ENCODE measurements at regions not wholly inside any gene's neighbourhood (a gene's known extent, or its start where the extent isn't known, plus 50 kb on each side); places are given as distances from the start of the nearest gene placed in this dataset.

GRCh38 chr14:38536376-38537038 is 280.6 kb upstream of the CLEC14A start:
- DNase-seq (no peak), ATAC-seq (no peak)
- Histone ChIP-seq H3K4me1 (no peaks in the 10 kb centered on the region), H3K36me3 (no peaks in the 10 kb centered on the region), H3K9me3 (no peaks in the 10 kb centered on the region), H3K27ac (no peak overlapping the region), H3K27me3 (no peaks in the 10 kb centered on the region), H3K4me3 (no peak overlapping the region)
- no peak for TF ChIP-seq CTCF (IDR thresholded peaks at IDR 0.05)
- intact Hi-C loops (cut with DNase I) = no loop called here

GRCh38 chr14:38528582-38528981 is 272.7 kb upstream of the CLEC14A start:
- H3K9me3 ChIP-seq = no peaks in the 10 kb centered on the region
- no peaks in the 10 kb centered on the region for H3K27me3 ChIP-seq
- DNase-seq (no peak), ATAC-seq (no peak)
- H3K27ac ChIP-seq = no peak overlapping the region
- intact Hi-C loops (cut with DNase I) = no loop called here
- TF ChIP-seq CTCF (IDR thresholded peaks at IDR 0.05) = no peak
- H3K4me1 ChIP-seq = no peaks in the 10 kb centered on the region
- no peaks in the 10 kb centered on the region for H3K36me3 ChIP-seq
- no peak overlapping the region for H3K4me3 ChIP-seq

GRCh38 chr14:38527502-38527878 is 271.6 kb upstream of the CLEC14A start:
- no peak overlapping the region for H3K4me3 ChIP-seq
- DNase-seq (no peak), ATAC-seq (no peak)
- TF ChIP-seq CTCF (IDR thresholded peaks at IDR 0.05) = no peak
- H3K27me3 ChIP-seq = no peaks in the 10 kb centered on the region
- no peaks in the 10 kb centered on the region for H3K9me3 ChIP-seq
- H3K27ac ChIP-seq = no peak overlapping the region
- no peaks in the 10 kb centered on the region for H3K4me1 ChIP-seq
- H3K36me3 ChIP-seq = no peaks in the 10 kb centered on the region
- intact Hi-C loops (cut with DNase I) = no loop called here

- no peak for ATAC-seq
- H3K4me3 ChIP-seq = no peak overlapping the region
- intact Hi-C loops (cut with DNase I) = no loop called here
- no peak overlapping the region for H3K27ac ChIP-seq
- no peaks in the 10 kb centered on the region for H3K4me1 ChIP-seq
- no peaks in the 10 kb centered on the region for H3K27me3 ChIP-seq
- H3K36me3 ChIP-seq = no peaks in the 10 kb centered on the region
- TF ChIP-seq CTCF (IDR thresholded peaks at IDR 0.05) = no peak
- DNase-seq = no peak
- no peaks in the 10 kb centered on the region for H3K9me3 ChIP-seq
Measured at GRCh38 chr14:38526826-38527501, 271.1 kb upstream of the CLEC14A start.

- Histone ChIP-seq H3K4me1 (no peaks in the 10 kb centered on the region), H3K4me3 (no peak overlapping the region), H3K27ac (no peak overlapping the region), H3K36me3 (no peaks in the 10 kb centered on the region), H3K9me3 (no peaks in the 10 kb centered on the region), H3K27me3 (no peaks in the 10 kb centered on the region)
- no peak for ATAC-seq
- TF ChIP-seq CTCF (IDR thresholded peaks at IDR 0.05) = no peak
- DNase-seq = no peak
- intact Hi-C loops (cut with DNase I) = no loop called here
Measured at GRCh38 chr14:38524636-38525509, 269.0 kb upstream of the CLEC14A start.
